Smooth muscle cell (in vitro differentiated cells): ENCODE measurements at regions not wholly inside any gene's neighbourhood (a gene's known extent, or its start where the extent isn't known, plus 50 kb on each side); places are given as distances from the start of the nearest gene placed in this dataset.

Source experiments
- DNase-seq: peaks from one replicate; lab custom pipeline; 2025; ENCODE audit not compliant: unreplicated experiment; lab: John Stamatoyannopoulos, UW
- H2AFZ ChIP-seq: fragments of 200-600 bp; sonication (generic); 2 replicates; pipeline ENCODE4 v1.6.0; 2016; ENCODE audit warnings: antibody characterized with exemption, low read depth, mild to moderate bottlenecking
- H3F3A ChIP-seq: fragments of 200-600 bp; sonication (generic); 2 replicates; pipeline ENCODE4 v1.6.0; 2017; ENCODE audit warnings: antibody characterized with exemption, low read depth
- H3K27ac ChIP-seq: fragments of 200-600 bp; sonication (generic); 2 replicates; pipeline ENCODE4 v1.5.1; 2016; ENCODE audit warnings: low read depth, mild to moderate bottlenecking
- H3K27me3 ChIP-seq: fragments of 200-600 bp; sonication (generic); 2 replicates; pipeline ENCODE4 v1.6.1; 2016; ENCODE audit warnings: low read depth, mild to moderate bottlenecking
- H3K36me3 ChIP-seq: fragments of 200-600 bp; sonication (generic); 2 replicates; pipeline ENCODE4 v1.5.1; 2016; ENCODE audit warnings: low read depth
- H3K4me1 ChIP-seq: fragments of 200-600 bp; sonication (generic); 2 replicates; pipeline ENCODE4 v1.5.1; 2016; ENCODE audit warnings: low read depth
- H3K4me2 ChIP-seq: fragments of 200-600 bp; sonication (generic); 2 replicates; pipeline ENCODE4 v1.6.0; 2016; ENCODE audit warnings: mild to moderate bottlenecking
- H3K4me3 ChIP-seq: fragments of 200-600 bp; sonication (generic); 2 replicates; pipeline ENCODE4 v1.5.1; 2016; ENCODE audit warnings: mild to moderate bottlenecking
- H3K79me2 ChIP-seq: fragments of 200-600 bp; sonication (generic); 2 replicates; pipeline ENCODE4 v1.6.0; 2016; ENCODE audit warnings: low read depth, mild to moderate bottlenecking
- H3K9ac ChIP-seq: fragments of 200-600 bp; sonication (generic); 2 replicates; pipeline ENCODE4 v1.6.0; 2016; ENCODE audit warnings: low read depth
- H3K9me3 ChIP-seq: fragments of 200-600 bp; sonication (generic); replicated peaks from 2 replicates; pipeline ENCODE4 v1.5.1; 2016; ENCODE audit warnings: low read depth
- H4K20me1 ChIP-seq: fragments of 200-600 bp; sonication (generic); 2 replicates; pipeline ENCODE4 v1.6.0; 2016; ENCODE audit warnings: low read depth
- WGBS: methylation state at CpG from one replicate; pipeline ENCODE4 v1.1.7; 2016; ENCODE audit warnings: low lambda C conversion rate; 5-methylcytosine and 5-hydroxymethylcytosine counted together
- TF ChIP-seq, protein P1 (sequence below): fragments of 200-600 bp; sonication (generic); IDR thresholded peaks from 2 replicates; pipeline ENCODE4 v1.5.1; 2017; ENCODE audit warnings: borderline replicate concordance, mild to moderate bottlenecking, antibody characterized with exemption; ENCODE audit not compliant: insufficient read depth, poor library complexity, severe bottlenecking

GRCh38 chr3:17995769-17996168 is 253.3 kb upstream of the TBC1D5 start:
- no peak overlapping the region for H3K4me2 ChIP-seq
- H3K27me3 ChIP-seq: no peaks in the 10 kb centered on the region
- H3F3A ChIP-seq: no peaks in the 10 kb centered on the region
- H4K20me1 ChIP-seq: no peaks in the 10 kb centered on the region
- H2AFZ ChIP-seq: no peak overlapping the region
- no peaks in the 10 kb centered on the region for H3K79me2 ChIP-seq
- TF ChIP-seq, protein P1, sequence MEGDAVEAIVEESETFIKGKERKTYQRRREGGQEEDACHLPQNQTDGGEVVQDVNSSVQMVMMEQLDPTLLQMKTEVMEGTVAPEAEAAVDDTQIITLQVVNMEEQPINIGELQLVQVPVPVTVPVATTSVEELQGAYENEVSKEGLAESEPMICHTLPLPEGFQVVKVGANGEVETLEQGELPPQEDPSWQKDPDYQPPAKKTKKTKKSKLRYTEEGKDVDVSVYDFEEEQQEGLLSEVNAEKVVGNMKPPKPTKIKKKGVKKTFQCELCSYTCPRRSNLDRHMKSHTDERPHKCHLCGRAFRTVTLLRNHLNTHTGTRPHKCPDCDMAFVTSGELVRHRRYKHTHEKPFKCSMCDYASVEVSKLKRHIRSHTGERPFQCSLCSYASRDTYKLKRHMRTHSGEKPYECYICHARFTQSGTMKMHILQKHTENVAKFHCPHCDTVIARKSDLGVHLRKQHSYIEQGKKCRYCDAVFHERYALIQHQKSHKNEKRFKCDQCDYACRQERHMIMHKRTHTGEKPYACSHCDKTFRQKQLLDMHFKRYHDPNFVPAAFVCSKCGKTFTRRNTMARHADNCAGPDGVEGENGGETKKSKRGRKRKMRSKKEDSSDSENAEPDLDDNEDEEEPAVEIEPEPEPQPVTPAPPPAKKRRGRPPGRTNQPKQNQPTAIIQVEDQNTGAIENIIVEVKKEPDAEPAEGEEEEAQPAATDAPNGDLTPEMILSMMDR: no peak
- H3K4me1 ChIP-seq: no peaks in the 10 kb centered on the region
- H3K4me3 ChIP-seq: no peak overlapping the region
- no peaks in the 10 kb centered on the region for H3K36me3 ChIP-seq
- H3K9ac ChIP-seq: no peak overlapping the region
- no peak overlapping the region for H3K27ac ChIP-seq
- no peaks in the 10 kb centered on the region for H3K9me3 ChIP-seq
- no peak for DNase-seq

DNA sequence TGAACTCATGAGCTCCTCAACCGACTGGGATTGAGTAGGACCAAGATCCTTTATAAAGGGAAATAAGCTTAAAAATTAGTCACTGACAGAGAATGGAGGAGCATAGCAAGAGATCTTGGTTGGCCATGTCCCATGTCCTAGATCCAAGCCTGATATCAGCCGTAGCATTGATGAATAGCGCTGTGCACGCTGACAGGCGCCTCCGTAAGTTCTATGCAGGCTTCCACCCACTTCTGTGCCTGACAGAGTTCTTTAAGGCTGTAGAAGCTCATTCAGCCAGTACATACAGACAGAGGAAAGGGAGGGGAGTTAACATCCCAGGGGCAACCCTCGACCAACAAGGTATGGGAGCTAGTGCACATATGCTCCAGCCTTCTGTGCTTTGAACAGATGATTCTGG is 251.7 kb upstream of the TBC1D5 start:
- Histone ChIP-seq H3K4me3 (no peak overlapping the region), H3K4me2 (no peak overlapping the region), H3K79me2 (no peaks in the 10 kb centered on the region), H3K9ac (no peak overlapping the region), H3K36me3 (no peaks in the 10 kb centered on the region), H4K20me1 (no peaks in the 10 kb centered on the region), H3K4me1 (no peaks in the 10 kb centered on the region), H3K27ac (no peak overlapping the region), H3K27me3 (no peaks in the 10 kb centered on the region), H2AFZ (no peak overlapping the region), H3K9me3 (no peaks in the 10 kb centered on the region), H3F3A (no peaks in the 10 kb centered on the region)
- no peak for DNase-seq
- TF ChIP-seq, protein P1: no peak
- 89% methylated on average over 7 of the region's 7 CpGs for WGBS

DNA sequence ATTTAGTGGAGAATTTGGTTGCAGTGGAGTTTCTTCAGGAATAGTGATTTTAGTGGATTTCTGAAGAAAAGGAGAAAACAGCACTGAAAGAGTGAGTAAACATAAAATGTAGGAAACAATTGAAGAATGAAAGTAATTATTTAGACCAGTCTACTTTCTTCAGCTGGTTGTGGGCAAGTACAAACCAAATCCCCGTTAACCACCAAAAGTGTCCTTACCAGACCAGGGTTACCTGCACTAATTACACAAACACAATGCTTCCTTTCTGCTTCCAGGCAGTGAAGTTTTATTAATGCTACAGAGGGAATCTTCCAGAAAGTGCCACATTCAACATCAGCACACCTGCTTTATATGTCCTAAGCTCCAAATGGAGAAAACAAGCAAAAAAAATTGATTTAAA is 248.0 kb upstream of the TBC1D5 start:
- Histone ChIP-seq H3K27ac (no peak overlapping the region), H3K4me2 (no peak overlapping the region), H3K36me3 (no peaks in the 10 kb centered on the region), H3K79me2 (no peaks in the 10 kb centered on the region), H2AFZ (no peak overlapping the region), H3K27me3 (no peaks in the 10 kb centered on the region), H3F3A (no peaks in the 10 kb centered on the region), H3K9me3 (no peaks in the 10 kb centered on the region), H3K4me3 (no peak overlapping the region), H3K4me1 (no peaks in the 10 kb centered on the region), H3K9ac (no peak overlapping the region), H4K20me1 (peaks cover 7% of the 10 kb centered on the region)
- no peak for DNase-seq
- TF ChIP-seq, protein P1: no peak
- 89% methylated on average over 1 of the region's 1 CpG for WGBS

GRCh38 chr3:17986348-17986816 is 244.0 kb upstream of the TBC1D5 start:
- TF ChIP-seq, protein P1: no peak
- H3K36me3 ChIP-seq: no peaks in the 10 kb centered on the region
- no peaks in the 10 kb centered on the region for H3K9me3 ChIP-seq
- no peak overlapping the region for H2AFZ ChIP-seq
- no peak overlapping the region for H3K4me2 ChIP-seq
- no peaks in the 10 kb centered on the region for H3F3A ChIP-seq
- no peak overlapping the region for H3K27ac ChIP-seq
- no peak overlapping the region for H3K9ac ChIP-seq
- H3K4me1 ChIP-seq: no peaks in the 10 kb centered on the region
- H3K79me2 ChIP-seq: no peaks in the 10 kb centered on the region
- 90% methylated on average over 2 of the region's 2 CpGs for WGBS
- H3K27me3 ChIP-seq: peaks cover 13% of the 10 kb centered on the region
- DNase-seq: no peak
- peaks cover 25% of the 10 kb centered on the region for H4K20me1 ChIP-seq
- no peak overlapping the region for H3K4me3 ChIP-seq
